DMS53 treated with DMSO at 0.1 percent for 48 hours (cell line): ENCODE measurements at regions not wholly inside any gene's neighbourhood (a gene's known extent, or its start where the extent isn't known, plus 50 kb on each side); places are given as distances from the start of the nearest gene placed in this dataset.

Experiments used
- DNase-seq: peaks from one replicate; lab custom pipeline; 2025; ENCODE audit not compliant: unreplicated experiment; lab: John Stamatoyannopoulos, UW

GRCh38 chr20:6622041-6622440 lies 145.4 kb upstream of the BMP2 start:
- DNase-seq: no peak

GRCh38 chr20:6618051-6618450 lies 149.4 kb upstream of the BMP2 start:
- no peak for DNase-seq

- DNase-seq: no peak
Observed at GRCh38 chr20:6616421-6616820, 151.1 kb upstream of the BMP2 start.

GRCh38 chr20:6614836-6615235 lies 152.7 kb upstream of the BMP2 start:
- no peak for DNase-seq

- peak; percentile 94 for DNase-seq
Observed at GRCh38 chr20:6613280-6613861, 154.1 kb upstream of the BMP2 start.

- no peak for DNase-seq
Observed at GRCh38 chr20:6612606-6612923, 154.9 kb upstream of the BMP2 start.

GRCh38 chr20:6611911-6612605 lies 155.4 kb upstream of the BMP2 start:
- DNase-seq: peak; percentile 69

GRCh38 chr20:6606651-6607050 lies 160.8 kb upstream of the BMP2 start:
- DNase-seq: no peak

GRCh38 chr20:6605055-6605935 lies 162.2 kb upstream of the BMP2 start:
- DNase-seq: no peak

- no peak for DNase-seq
Observed at GRCh38 chr20:6604179-6604578, 163.3 kb upstream of the BMP2 start.

GRCh38 chr20:6599876-6600735 lies 167.4 kb upstream of the BMP2 start:
- no peak for DNase-seq

GRCh38 chr20:6595704-6596103 lies 171.8 kb upstream of the BMP2 start:
- DNase-seq: no peak

GRCh38 chr20:6590891-6591637 lies 176.4 kb upstream of the BMP2 start:
- no peak for DNase-seq

- DNase-seq: no peak
Observed at GRCh38 chr20:6588296-6588695, 179.2 kb upstream of the BMP2 start.

- peak; percentile 47 for DNase-seq
Observed at GRCh38 chr20:6583134-6583738, 184.2 kb upstream of the BMP2 start.

GRCh38 chr20:6582449-6582848 lies 185.0 kb upstream of the BMP2 start:
- DNase-seq: no peak

- DNase-seq: no peak
Observed at GRCh38 chr20:6580486-6580885, 187.0 kb upstream of the BMP2 start.

GRCh38 chr20:6579824-6580223 lies 187.7 kb upstream of the BMP2 start:
- no peak for DNase-seq

GRCh38 chr20:6579417-6579816 lies 188.1 kb upstream of the BMP2 start:
- no peak for DNase-seq

- no peak for DNase-seq
Observed at GRCh38 chr20:6577451-6577850, 190.0 kb upstream of the BMP2 start.
